Astrocyte (in vitro differentiated cells and primary cell): ENCODE measurements at regions not wholly inside any gene's neighbourhood (a gene's known extent, or its start where the extent isn't known, plus 50 kb on each side); places are given as distances from the start of the nearest gene placed in this dataset.
A peak's percentile ranks its signal among the peaks of the same experiment; 100 is the strongest.

Experiments
- DNase-seq: peaks from one replicate; pipeline ENCODE4 v3.0.0-alpha.2; 2010; ENCODE audit warnings: low read depth
- FAIRE-seq: peaks from 2 replicates; lab custom pipeline; 2011; peaks lifted over from hg19 to GRCh38; lab: Jason Lieb, UNC
- H2AFZ ChIP-seq: 2 replicates; pipeline ENCODE4 v1.6.0; 2012; ENCODE audit warnings: low read depth, low read length, inconsistent platforms
- H3K27ac ChIP-seq: 2 replicates; pipeline ENCODE4 v1.5.1; 2011; ENCODE audit warnings: low read depth, low read length, inconsistent platforms
- H3K27me3 ChIP-seq: 2 replicates; pipeline ENCODE4 v1.6.0; 2011; ENCODE audit warnings: low read length, inconsistent platforms; ENCODE audit not compliant: insufficient read depth
- H3K36me3 ChIP-seq: 2 replicates; pipeline ENCODE4 v1.5.1; 2011; ENCODE audit warnings: low read length, inconsistent platforms; ENCODE audit not compliant: insufficient read depth
- H3K4me1 ChIP-seq: 2 replicates; pipeline ENCODE4 v1.5.1; 2011; ENCODE audit warnings: low read length, inconsistent platforms; ENCODE audit not compliant: insufficient read depth
- H3K4me2 ChIP-seq: 2 replicates; pipeline ENCODE4 v1.6.0; 2012; ENCODE audit warnings: low read length, inconsistent platforms
- H3K4me3 ChIP-seq: 2 replicates; pipeline ENCODE4 v1.5.1; 2011; ENCODE audit warnings: low read depth, mild to moderate bottlenecking, low read length, inconsistent platforms; ENCODE audit not compliant: insufficient read depth
- H3K79me2 ChIP-seq: 2 replicates; pipeline ENCODE4 v1.6.0; 2012; ENCODE audit warnings: mild to moderate bottlenecking, low read length, inconsistent platforms; ENCODE audit not compliant: insufficient read depth
- H3K9ac ChIP-seq: 2 replicates; pipeline ENCODE4 v1.6.0; 2012; ENCODE audit warnings: mild to moderate bottlenecking, low read length, inconsistent platforms
- H3K9me3 ChIP-seq: 2 replicates; pipeline ENCODE4 v1.5.1; 2012; ENCODE audit warnings: low read depth, mild to moderate bottlenecking, low read length, inconsistent platforms; ENCODE audit not compliant: insufficient read depth
- H4K20me1 ChIP-seq: 2 replicates; pipeline ENCODE4 v1.6.0; 2012; ENCODE audit warnings: low read length, inconsistent platforms; ENCODE audit not compliant: insufficient read depth
- H3K27ac Mint-ChIP-seq: one replicate; pipeline ENCODE4 v1.8.0; 2021; ENCODE audit warnings: mild to moderate bottlenecking, mixed read lengths; ENCODE audit not compliant: unreplicated experiment
- H3K27me3 Mint-ChIP-seq: one replicate; pipeline ENCODE4 v1.8.0; 2021; ENCODE audit warnings: low read depth, mixed read lengths; ENCODE audit not compliant: unreplicated experiment
- H3K36me3 Mint-ChIP-seq: one replicate; pipeline ENCODE4 v1.8.0; 2021; ENCODE audit warnings: low read depth, mixed read lengths; ENCODE audit not compliant: unreplicated experiment
- H3K4me1 Mint-ChIP-seq: one replicate; pipeline ENCODE4 v1.8.0; 2021; ENCODE audit warnings: low read depth, mixed read lengths; ENCODE audit not compliant: unreplicated experiment
- H3K4me3 Mint-ChIP-seq: one replicate; pipeline ENCODE4 v1.8.0; 2021; ENCODE audit warnings: mild to moderate bottlenecking, moderate library complexity, mixed read lengths; ENCODE audit not compliant: unreplicated experiment
- H3K9me3 Mint-ChIP-seq: one replicate; pipeline ENCODE4 v1.8.0; 2021; ENCODE audit warnings: mild to moderate bottlenecking, mixed read lengths; ENCODE audit not compliant: unreplicated experiment
- EZH2 ChIP-seq: IDR thresholded peaks from 2 replicates; pipeline ENCODE4 v1.6.1; 2012; ENCODE audit warnings: mild to moderate bottlenecking, low read length, inconsistent platforms; ENCODE audit not compliant: insufficient read depth
- TF ChIP-seq, protein P1 (sequence below): IDR thresholded peaks from 2 replicates; pipeline ENCODE4 v1.5.1; 2011; ENCODE audit warnings: low read depth, mild to moderate bottlenecking, inconsistent platforms, low read length, moderate library complexity; ENCODE audit not compliant: insufficient read depth

DNA sequence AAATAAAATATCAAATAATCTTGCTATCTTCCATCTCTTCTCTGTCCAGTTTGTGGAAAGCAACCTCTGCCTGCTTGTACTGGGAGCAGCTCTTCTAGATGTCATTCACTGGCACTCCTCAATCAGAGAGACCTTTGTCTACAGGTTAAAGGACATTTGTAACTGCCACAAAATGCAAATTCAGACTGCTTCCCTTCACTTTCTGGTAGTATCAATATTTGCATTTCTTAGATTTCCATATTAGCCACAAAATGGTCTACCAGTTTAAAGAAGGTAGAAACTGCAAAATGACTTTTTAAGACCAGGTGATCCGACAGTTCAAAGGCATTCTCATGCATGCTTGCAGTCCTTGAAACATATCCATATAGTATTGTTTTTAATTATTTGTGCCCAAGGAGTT is 51.7 kb upstream of the RCN1 start:
- Mint-ChIP-seq H3K27me3 (peaks cover 2% of the 10 kb centered on the region), H3K27ac (no peak overlapping the region), H3K36me3 (no peaks in the 10 kb centered on the region), H3K4me3 (no peak overlapping the region), H3K9me3 (no peaks in the 10 kb centered on the region), H3K4me1 (peaks cover 10% of the 10 kb centered on the region)
- DNase-seq, result no peak
- no peak overlapping the region for H3K4me2 ChIP-seq
- no peak overlapping the region for H3K4me3 ChIP-seq
- H3K79me2 ChIP-seq, result no peaks in the 10 kb centered on the region
- TF ChIP-seq EZH2, result no peak
- no peak for FAIRE-seq
- H4K20me1 ChIP-seq, result no peaks in the 10 kb centered on the region
- no peaks in the 10 kb centered on the region for H3K27me3 ChIP-seq
- H3K9me3 ChIP-seq, result no peaks in the 10 kb centered on the region
- H3K4me1 ChIP-seq, result no peaks in the 10 kb centered on the region
- no peak overlapping the region for H3K27ac ChIP-seq
- no peak overlapping the region for H3K9ac ChIP-seq
- no peak overlapping the region for H2AFZ ChIP-seq
- no peaks in the 10 kb centered on the region for H3K36me3 ChIP-seq

DNA sequence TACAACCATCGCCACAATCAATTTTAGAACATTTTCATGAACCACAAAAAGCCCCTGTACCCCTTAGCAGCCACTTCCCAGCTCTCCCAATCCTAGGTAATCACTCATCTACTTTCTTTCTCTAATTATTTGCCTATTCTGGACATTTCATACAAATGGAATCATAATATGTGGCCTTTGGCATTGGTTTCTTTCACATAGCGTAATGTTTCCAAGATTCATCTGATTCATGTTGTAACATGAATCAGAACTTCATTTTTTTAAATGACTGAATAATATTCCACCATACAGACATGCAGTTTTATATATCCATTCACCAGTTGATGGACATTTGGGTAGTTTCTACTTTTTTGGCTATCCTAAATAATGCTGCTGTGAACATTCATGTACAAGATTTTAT is 56.2 kb upstream of the RCN1 start:
- no peaks in the 10 kb centered on the region for H4K20me1 ChIP-seq
- no peaks in the 10 kb centered on the region for H3K36me3 ChIP-seq
- H3K27me3 ChIP-seq, result no peaks in the 10 kb centered on the region
- peak; percentile 67 for DNase-seq
- H3K9me3 ChIP-seq, result no peaks in the 10 kb centered on the region
- H3K27ac Mint-ChIP-seq, result peak overlapping the region; percentile 98
- H3K4me1 ChIP-seq, result peaks cover 12% of the 10 kb centered on the region
- peak overlapping the region; percentile 78 for H3K27ac ChIP-seq
- no peak overlapping the region for H3K4me3 ChIP-seq
- no peak overlapping the region for H2AFZ ChIP-seq
- no peaks in the 10 kb centered on the region for H3K36me3 Mint-ChIP-seq
- H3K4me1 Mint-ChIP-seq, result peaks cover 25% of the 10 kb centered on the region
- TF ChIP-seq, protein P1, sequence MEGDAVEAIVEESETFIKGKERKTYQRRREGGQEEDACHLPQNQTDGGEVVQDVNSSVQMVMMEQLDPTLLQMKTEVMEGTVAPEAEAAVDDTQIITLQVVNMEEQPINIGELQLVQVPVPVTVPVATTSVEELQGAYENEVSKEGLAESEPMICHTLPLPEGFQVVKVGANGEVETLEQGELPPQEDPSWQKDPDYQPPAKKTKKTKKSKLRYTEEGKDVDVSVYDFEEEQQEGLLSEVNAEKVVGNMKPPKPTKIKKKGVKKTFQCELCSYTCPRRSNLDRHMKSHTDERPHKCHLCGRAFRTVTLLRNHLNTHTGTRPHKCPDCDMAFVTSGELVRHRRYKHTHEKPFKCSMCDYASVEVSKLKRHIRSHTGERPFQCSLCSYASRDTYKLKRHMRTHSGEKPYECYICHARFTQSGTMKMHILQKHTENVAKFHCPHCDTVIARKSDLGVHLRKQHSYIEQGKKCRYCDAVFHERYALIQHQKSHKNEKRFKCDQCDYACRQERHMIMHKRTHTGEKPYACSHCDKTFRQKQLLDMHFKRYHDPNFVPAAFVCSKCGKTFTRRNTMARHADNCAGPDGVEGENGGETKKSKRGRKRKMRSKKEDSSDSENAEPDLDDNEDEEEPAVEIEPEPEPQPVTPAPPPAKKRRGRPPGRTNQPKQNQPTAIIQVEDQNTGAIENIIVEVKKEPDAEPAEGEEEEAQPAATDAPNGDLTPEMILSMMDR, result no peak
- TF ChIP-seq EZH2, result no peak
- no peaks in the 10 kb centered on the region for H3K9me3 Mint-ChIP-seq
- H3K27me3 Mint-ChIP-seq, result peaks cover 2% of the 10 kb centered on the region
- H3K9ac ChIP-seq, result peak overlapping the region; percentile 59
- no peak for FAIRE-seq
- H3K4me3 Mint-ChIP-seq, result peak overlapping the region; percentile 14
- no peaks in the 10 kb centered on the region for H3K79me2 ChIP-seq
- peak overlapping the region; percentile 66 for H3K4me2 ChIP-seq

DNA sequence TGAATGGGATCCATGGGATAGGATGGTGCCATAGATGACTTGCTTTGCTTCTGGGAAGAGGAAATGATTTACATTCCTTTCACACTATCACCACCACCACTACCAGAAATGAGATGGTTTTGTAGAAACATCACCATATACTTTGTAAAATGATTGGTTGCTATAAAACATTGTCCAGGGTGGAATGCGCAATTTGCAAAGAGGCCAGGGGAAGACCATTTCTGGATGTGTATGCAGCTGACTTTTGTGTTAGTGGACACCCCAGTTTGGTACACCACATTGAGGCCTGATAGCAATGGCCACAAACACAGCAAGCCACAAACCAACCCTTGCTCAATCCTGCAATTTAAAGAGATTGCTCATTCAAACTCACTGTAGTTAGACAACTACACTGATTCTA is 56.7 kb upstream of the RCN1 start:
- no peaks in the 10 kb centered on the region for H3K36me3 Mint-ChIP-seq
- Histone ChIP-seq H3K4me2 (peak overlapping the region; percentile 66), H3K9me3 (no peaks in the 10 kb centered on the region), H3K36me3 (no peaks in the 10 kb centered on the region), H4K20me1 (no peaks in the 10 kb centered on the region), H3K27me3 (no peaks in the 10 kb centered on the region), H3K27ac (peak overlapping the region; percentile 78), H3K4me1 (peaks cover 12% of the 10 kb centered on the region), H2AFZ (no peak overlapping the region), H3K9ac (peak overlapping the region; percentile 59), H3K4me3 (no peak overlapping the region), H3K79me2 (no peaks in the 10 kb centered on the region)
- DNase-seq (peak; percentile 100), FAIRE-seq (peak; percentile 100)
- no peaks in the 10 kb centered on the region for H3K9me3 Mint-ChIP-seq
- peaks cover 2% of the 10 kb centered on the region for H3K27me3 Mint-ChIP-seq
- TF ChIP-seq, protein P1, result no peak
- TF ChIP-seq EZH2, result no peak
- H3K4me1 Mint-ChIP-seq, result peaks cover 30% of the 10 kb centered on the region
- peak overlapping the region; percentile 14 for H3K4me3 Mint-ChIP-seq
- H3K27ac Mint-ChIP-seq, result peak overlapping the region; percentile 98
